CD4-positive, alpha-beta T cell treated with Interleukin-2 at 100 ng/mL for 4 hours (primary cell): ENCODE measurements at regions not wholly inside any gene's neighbourhood (a gene's known extent, or its start where the extent isn't known, plus 50 kb on each side); places are given as distances from the start of the nearest gene placed in this dataset.
"Not testable (repeated sequence)": the region's sequence is repeated elsewhere in the genome, so short reads cannot be mapped to it uniquely, and the experiment has no call there.

Experiments
- DNase-seq: peaks from one replicate; pipeline ENCODE4 v3.0.0-alpha.2; 2020; ENCODE audit warnings: low spot score

DNA sequence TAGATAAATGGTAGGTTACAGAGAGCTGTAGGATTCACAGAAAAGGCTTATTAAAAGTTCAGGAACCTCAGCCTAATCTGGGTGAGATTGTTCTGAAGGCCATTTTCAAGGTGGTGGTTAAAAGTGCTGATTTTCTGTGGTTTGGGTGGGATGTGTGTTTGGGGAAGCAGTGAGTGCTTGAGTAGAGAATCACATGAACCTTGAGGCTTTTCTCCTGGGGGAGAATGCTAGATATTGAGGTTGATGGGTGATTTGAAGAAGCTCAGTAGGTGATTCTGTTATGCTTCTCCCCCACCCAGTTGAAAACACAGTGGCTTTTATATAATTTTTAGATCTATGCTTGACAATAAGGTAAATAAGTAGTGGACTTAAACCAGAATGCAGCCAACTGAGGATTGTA lies 420.9 kb downstream of the PCNX1 start:
- DNase-seq, result peak; percentile 11

DNA sequence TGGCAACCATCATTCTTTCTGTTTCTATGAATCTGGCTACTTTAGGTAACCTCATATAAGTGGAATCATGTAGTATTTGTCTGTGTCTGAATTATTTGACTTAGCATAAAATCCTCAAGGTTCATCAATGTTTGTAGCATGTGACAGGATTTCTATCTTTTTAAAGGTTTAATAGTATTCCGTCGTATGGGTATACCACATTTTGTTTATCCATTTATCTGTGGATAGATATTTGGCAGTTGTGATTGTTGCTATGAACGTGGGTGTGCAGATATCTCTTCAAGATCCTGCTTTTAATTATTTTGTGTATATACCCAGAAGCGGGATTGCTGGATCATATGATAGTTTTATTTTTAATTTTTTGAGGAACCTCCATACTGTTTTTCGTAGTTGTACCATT lies 421.7 kb downstream of the PCNX1 start:
- no peak for DNase-seq

DNA sequence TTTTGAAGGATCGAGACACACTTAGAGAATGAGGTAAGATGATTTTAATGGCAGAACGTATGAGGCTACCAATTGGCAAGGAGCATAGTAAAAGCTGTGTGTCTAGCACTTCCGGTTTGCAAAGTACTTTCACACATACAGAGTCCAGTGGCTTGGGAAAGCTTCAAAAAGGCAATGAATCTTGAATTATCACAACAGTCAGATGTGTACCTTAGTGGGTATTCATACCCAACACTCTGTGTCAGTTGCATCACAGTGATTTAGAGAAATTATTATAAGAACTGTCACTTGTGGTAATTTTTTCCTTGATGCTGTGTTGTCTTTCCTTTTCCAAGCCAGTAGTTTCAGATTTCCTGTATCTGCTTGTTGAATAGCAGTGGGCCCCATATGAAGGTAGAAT lies 424.1 kb downstream of the PCNX1 start:
- DNase-seq, result no peak

DNA sequence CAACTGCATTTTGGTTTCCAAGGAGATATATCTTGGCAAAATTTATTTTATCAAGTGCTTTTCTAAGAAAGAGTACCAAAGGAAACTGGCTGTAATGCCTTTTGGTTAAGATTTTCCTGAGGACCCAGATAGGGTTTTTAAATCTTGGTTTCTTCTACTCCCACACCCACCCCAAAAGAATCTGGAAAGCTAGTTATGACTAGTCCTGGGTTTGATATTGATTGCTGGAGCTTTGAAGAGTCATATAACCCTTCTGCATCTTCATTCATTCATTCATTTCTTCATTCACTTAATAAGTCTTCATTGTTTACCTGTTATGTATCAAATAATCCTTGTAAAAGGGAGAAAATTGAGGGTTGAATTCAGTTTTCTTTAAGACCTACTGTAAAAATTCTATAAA lies 425.2 kb downstream of the PCNX1 start:
- DNase-seq, result no peak

DNA sequence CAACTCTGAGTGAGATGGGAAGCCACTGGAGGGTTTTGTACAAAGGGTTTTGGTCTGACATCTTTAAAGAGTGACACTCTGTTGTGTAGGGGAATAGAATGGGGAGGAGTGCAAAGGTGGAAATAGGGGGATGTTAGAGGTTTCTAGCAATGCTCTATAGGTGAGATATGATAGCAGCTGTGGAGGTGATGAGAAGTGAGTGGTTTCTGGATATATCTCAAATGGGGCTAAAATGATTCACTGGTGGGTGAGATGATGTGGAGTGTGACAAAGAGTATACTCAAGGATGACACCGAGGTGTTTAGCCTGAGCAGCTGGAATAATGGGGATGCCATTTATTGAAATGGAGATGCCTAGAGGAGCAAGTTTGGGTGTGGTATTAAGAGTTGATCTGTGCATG lies 426.4 kb downstream of the PCNX1 start:
- DNase-seq, result no peak

DNA sequence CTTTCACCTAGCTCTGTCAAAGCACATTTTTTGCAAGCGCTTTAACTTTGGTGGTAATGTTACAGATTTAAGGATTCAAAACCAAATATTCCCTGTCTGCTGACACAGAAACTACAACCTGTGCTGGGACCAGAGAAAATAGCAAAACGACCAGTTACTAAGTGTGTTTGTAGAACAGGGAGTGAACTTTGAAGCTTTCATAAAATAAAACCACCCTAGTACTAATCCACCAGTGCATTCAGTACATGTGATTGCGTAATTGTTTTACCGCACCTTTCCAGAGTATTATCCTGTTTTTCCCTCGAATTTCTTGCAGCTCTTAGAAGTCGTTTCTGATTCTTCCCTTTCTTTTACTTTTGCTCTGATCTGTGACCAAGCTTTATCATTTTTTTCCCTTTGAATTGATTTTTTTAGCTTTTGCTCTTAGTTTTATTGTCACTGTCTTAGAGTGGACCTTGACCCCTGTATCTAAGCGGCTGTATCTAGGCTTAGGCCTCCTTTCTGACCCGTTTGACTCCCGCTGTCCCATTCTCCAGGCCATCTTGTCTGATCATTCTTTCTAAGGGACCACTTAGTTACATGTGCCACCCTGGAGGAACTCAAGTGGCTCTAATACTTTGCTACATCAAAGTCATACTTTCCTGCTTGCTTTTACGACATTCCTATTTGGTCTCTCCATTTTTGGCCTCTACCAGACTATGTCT lies 429.4 kb downstream of the PCNX1 start:
- DNase-seq, result no peak

DNA sequence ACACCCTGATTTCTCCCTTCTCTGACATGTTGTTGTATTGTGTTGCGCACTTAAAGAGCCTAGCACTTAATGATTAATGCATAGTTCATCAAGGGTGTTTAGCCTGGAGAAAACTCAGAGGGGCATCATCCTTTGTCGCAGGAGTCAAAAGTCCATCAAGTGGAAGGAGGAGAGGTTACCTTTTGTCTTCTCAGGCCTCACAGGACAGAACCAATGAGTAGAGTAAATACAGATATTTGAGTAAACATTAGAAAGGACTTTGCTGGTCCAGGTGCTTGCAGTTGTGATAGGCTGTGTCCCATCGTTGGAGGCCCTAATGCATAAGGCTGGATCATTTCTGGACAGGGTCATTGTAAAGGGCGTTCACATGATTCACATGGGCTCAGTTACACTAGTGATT lies 430.9 kb downstream of the PCNX1 start:
- no peak for DNase-seq

DNA sequence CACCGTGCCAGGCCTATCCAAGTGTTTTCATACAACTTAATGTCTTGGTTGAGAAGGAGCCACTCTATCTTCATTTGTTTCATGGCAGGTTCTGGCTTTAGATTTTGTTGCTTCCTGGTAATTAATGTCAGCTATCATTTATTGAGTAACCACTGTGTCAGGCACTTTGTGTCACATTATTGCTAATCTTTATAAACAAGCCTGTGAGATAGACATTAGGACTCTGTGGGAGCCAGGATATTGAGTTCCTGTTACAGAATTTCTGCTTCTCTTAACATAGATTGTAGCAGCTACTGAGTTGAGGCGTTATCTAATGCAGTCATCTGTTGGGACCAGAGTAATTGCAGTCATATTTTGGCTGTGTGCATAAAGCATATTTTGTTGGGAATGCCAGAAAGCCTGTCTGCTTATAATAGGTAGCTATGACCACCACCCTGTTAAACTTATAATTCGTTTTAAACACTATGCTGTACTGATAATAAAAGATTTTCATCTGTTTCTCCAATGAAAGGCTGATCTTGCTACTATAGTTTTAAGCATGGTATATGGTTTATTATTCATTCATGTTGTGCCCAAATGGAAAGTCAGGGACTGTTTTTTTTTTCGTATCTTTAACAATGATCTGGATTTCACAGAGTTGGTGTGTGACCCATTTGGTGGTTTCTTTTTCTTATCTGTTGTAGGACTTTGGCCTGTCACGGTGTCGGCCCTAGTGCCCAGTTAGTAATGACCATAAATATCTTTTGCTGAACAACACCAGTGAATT lies 432.6 kb downstream of the PCNX1 start:
- no peak for DNase-seq

DNA sequence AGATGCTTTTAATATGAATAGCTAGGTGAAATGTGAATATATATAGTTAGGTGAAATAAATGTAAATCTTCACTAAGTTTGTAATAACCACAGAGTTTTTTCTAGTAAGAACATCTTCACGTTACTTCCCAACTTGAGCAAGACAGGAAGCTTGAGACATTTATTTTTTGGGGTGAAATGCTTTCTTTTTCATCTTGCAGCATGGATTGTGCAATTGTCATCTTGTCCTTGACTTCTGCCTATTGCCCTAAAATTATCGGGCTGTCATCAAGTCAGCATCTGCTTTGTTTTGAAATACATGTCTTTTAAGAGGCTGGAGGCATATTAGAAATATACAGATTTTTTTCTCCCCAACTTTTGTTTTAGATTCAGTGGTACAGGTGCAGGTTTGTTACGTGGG lies 433.9 kb downstream of the PCNX1 start:
- no peak for DNase-seq

DNA sequence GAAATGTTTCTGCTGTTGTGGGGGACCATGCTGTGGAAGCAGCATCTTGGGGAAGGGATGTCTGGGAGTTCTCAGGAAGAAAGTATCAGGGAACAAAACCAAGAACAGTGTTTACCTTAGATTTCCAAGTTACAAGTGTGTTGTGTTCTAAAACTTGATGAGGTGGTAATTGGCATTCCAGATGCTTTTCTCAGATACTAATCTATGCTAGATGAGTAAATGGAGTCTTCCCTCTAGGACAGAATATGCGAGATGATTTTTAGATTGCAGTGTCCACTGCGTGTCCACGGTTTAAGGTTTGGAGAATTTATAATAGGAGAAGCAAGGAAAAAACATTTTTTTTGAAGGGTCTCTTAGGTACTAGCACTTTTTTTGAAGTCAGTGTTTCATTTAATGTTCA lies 436.5 kb downstream of the PCNX1 start:
- no peak for DNase-seq

DNA sequence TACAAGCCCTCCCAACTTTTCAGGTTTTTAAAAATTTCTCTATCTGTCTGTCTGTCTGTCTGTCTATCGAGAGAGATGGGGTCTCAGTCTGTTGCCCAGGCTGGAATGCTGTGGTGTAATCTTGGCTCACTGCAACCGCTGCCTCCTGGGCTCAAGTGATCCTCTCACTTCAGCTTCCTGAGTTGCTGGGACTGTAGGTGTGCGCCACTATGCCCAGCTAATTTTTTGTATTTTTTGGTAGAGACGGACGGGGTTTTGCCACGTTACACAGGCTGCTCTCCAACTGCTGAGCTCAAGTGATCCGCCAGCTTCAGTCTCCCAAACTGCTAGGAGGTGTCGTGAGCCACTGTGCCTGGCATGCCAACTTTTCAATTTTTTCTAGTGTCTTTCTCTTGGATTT lies 437.2 kb downstream of the PCNX1 start:
- no peak for DNase-seq

DNA sequence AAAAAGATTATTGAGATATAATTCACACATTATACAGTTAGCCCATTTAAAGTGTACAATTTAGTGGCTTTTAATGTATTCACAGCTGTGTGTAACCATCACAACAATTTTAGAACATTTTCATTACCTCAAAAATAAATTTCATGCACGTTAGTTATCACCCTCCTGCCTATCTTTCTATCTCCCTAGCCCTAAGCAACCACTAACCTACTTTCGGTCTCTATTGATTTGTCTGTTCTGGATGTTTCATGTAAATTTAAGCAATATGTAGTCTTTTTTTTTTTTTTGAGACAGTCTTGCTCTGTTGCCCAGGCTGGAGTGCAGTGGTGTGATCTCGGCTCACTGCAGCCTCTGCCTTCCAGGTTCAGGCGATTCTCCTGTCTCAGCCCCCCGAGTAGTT lies 439.4 kb downstream of the PCNX1 start:
- peak; percentile 11 for DNase-seq

DNA sequence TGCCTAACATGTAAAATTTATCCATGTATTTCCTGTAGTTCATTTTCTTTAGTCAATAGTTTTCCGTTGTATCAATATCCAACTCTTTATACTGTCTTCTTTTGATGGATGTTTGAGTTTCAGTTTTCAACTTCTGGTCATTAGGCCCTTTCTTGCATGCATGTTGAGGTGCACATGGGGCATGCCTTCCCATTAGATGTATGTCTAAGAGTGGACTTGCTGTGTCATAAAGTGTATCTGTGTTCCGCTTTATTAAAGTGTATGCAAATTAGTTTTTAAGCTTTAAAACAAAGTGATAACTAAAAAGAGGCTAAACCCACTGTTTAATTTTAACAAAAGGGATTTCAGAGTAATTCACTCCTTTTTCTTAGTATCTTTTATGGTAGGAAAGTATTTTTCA lies 441.1 kb downstream of the PCNX1 start:
- DNase-seq, result no peak

DNA sequence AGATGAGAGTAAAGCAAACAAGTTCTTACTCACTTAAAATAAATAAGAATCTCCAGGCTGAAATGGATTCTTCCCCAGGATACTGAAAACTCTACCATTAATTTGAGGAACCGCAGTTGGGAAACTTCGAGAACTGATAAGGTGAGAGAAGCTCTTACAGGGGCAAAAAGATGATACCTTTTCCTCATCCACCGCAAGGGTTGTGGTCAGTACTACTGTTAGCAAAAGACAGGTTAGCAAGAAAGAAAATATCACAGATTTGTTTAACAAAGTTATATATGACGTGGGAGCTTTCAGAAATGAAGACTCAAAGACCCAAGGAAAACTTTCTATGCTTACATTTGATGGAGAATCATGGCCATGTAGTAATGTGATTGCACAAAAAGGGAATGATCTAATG lies 441.6 kb downstream of the PCNX1 start:
- DNase-seq, result no peak

DNA sequence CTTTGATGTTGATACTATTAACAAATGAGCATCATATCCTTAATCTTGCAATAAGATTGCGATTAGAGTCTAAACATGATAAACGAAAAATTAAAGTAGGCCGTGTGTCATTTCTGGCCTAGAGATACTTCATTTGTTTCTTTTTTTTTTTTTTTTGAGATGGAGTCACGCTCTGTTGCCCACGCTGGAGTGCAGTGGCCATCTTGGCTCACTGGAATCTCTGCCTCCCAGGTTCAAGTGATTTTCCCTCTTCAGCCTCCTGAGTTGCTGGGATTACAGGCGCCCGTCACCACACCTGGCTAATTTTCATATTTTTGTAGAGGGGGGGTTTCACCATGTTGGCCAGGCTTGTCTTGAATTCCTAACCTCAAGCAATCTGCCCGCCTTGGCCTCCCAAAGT lies 446.9 kb downstream of the PCNX1 start:
- no peak for DNase-seq

DNA sequence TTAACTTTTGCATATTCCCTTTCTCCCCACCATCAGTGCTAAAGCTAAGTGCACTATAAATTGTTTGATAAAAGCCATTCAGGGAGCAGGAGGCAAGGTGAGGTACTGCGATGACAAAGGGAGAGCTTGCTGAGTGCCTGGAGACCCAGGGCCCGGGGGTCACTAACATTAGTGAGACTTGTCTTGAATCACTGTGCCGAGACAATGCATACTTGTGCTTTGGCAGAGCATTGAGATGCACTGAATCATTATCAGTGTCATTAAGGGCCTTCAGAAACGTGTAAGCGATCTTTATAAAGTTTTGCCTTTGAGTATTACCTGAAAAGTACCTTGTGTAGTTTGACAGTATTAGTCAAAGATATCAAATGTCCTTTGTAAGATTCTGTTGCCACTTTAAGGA lies 447.5 kb downstream of the PCNX1 start:
- DNase-seq, result no peak

DNA sequence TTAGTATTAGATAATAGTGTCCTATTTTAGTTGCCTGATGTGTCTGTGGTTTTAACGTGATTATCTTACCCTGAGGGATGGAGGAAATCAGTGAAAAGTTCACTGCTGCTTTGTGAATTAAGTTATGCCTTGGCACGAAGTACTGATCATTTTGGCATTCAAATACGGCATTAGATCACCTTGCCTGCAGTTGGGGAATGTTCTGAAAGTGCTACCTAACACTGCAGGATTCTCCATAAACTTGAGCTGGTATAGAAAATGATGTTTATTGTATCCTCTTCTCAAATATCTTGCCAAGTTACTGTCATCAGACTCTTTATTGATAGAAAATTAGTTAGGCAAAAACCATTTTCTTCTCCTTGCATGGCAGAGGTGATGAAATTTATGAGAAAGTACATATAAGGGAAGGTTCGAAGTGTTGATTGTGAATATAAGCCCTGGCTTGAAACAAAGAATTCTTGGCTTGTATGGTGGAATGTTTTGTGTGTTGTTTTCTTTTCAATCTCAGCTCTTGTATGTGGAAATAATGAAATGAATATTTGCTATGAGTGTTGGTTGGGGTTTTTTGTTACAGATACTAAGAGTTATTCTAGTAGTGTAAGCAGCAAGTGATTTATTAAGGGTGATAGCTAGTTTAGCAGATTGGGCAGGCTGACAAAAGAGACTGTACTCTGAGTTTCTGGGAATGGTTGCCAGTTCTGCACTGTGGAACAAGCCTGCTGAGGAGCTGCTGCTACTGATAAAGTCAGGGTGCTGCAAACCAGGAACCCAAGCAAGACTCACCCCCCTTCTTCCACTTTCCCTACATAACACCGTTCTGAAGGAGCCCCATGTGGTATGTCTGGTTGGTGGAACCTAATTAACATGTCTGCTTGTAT lies 448.3 kb downstream of the PCNX1 start:
- DNase-seq, result no peak

DNA sequence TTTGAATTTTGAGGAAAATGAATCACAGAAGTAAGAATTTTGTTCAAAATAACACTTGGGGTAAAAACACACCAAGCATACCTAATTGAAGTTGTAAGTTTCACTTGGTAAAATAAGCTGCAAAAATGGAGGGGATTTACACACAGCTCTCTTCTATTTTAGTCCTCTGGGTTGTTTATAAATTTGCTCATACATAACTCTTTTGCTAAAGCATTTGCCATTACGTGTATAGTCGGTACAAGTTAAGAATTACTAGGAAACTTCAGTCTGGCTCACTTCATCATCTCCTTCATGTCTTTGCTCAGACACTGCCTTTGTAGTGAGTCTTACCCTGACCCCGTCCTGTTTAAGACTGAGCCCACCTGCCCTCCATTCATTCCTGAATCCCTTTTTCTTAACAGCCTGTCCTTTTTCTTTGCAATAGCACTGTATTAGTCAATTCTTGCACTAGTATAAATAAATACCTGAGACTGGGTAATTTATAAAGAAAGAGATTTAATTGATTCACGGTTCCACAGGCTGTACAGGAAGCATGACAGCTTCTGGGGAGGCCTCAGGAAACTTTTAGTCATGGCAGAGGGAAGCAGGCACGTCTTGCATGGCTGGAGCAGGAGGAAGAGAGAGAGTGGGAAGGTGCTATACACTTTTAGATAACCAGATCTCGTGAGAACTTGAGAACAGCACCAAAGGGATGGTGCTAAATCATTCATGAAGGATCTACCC lies 451.1 kb downstream of the PCNX1 start:
- no peak for DNase-seq

DNA sequence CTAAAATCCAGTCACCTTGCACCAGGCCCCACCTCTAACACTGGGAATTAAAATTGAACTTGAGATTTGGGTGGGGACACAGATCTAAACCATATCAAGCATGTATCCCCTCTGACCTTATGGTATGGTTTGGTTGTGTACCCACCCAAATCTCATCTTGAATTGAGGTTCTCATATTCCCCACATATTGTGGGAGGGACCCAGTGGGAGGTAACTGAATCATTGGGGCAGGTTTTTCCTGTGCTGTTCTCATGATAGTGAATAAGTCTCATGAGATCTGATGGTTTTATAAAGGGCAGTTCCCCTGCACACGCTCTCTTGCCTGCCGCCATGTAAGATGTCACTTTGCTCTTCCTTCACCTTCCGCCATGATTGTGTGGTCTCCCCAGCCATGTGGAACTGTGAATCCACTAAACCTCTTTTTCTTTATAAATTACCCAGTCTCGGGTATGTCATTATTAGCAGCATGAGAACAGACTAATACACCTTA lies 451.7 kb downstream of the PCNX1 start:
- not testable (repeated sequence) for DNase-seq

DNA sequence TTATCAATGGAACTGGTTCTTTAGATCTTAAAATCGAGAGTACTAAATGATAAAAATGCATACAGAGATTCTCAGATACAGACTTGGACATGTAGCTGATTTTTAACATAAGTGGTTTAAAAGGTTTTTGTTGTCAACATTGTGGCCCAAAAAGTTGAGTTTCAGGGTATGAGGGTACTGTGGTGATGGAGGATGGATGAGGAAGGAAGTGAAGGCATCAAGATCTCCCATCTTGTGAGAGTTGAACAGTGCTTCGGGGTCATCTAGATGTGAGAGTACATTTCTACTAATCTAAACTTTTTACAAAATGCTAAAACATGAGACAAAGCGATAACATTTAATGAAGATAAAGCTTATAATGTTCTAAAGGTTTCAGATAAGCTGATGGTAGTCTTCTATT lies 452.6 kb downstream of the PCNX1 start:
- DNase-seq, result no peak

DNA sequence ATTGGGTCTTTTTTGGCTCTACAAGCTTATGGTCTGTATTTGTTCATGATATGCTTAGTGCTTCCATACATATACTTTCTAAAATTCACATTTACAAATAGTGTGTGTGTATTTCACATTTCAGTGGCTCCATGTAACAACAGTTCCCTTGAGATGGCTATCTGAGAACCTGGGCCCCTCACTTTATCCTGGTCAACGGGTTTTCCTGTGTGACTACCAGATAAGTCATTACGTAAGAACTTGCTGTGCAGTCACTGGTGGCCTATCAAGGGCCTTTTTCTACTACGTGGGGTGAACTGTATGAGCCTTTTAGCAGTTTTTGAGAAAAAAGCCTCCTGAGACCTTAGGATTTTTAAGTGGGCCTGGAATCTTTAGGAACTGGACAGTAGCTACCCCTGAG lies 454.1 kb downstream of the PCNX1 start:
- DNase-seq, result no peak

DNA sequence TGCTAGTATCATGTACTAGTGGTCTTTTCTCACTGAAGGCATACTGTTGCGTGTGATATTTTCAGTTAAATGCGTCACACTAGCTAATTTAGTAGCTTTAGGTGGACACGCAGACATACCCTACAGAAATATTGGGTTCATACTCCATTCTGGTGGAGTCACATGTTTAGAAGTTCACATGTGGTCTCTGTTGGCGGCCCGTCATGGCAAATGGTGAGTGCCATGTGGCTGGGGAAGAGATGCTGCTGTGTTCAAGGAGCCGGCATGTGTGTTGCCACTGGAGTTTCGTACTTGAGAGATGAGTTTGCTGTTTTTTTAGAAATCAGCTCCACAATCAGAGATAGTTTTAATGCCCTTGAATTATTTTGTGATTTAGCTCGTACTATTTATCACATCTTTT lies 454.6 kb downstream of the PCNX1 start:
- no peak for DNase-seq
